Colonic mucosa (tissue), 4 donors: ENCODE measurements at regions not wholly inside any gene's neighbourhood (a gene's known extent, or its start where the extent isn't known, plus 50 kb on each side); places are given as distances from the start of the nearest gene placed in this dataset.

Experiments
- DNase-seq: peaks from one replicate; pipeline ENCODE4 v3.0.0-alpha.2; 2020
- H3K27ac ChIP-seq: fragments of 200-600 bp; one replicate; pipeline ENCODE4 v1.8.0; 2021
- H3K27me3 ChIP-seq: fragments of 200-600 bp; one replicate; pipeline ENCODE4 v1.8.0; 2021
- H3K36me3 ChIP-seq: fragments of 200-600 bp; one replicate; pipeline ENCODE4 v1.8.0; 2021
- H3K4me1 ChIP-seq: fragments of 200-600 bp; one replicate; pipeline ENCODE4 v1.8.0; 2021; ENCODE audit warnings: mild to moderate bottlenecking
- H3K4me3 ChIP-seq: fragments of 200-600 bp; one replicate; pipeline ENCODE4 v1.8.0; 2021
- H3K9ac ChIP-seq, 2 donors: one replicate each; pipeline ENCODE4 v1.7.0; 2013; ENCODE audit warnings: control low read depth in 2 of 2, low read depth in 2 of 2, low read length in 2 of 2
- H3K9me3 ChIP-seq: fragments of 200-600 bp; one replicate; pipeline ENCODE4 v1.8.0; 2021
- intact Hi-C: fragments of 100-400 bp; cut with DNase I; formaldehyde crosslinking; loops from one replicate; pipeline ENCODE4 v1.14.1; 2022
- TF ChIP-seq, protein P1 (sequence below): fragments of 200-600 bp; IDR thresholded peaks from one replicate; pipeline ENCODE4 v1.8.0; 2022; ENCODE audit warnings: antibody characterized with exemption, mild to moderate bottlenecking
- donor health status: healthy.
- donor health status: DM: no; HTN: no; CAD: no.
- donor health status: DM: no; HTN: no; CAD: no.

DNA sequence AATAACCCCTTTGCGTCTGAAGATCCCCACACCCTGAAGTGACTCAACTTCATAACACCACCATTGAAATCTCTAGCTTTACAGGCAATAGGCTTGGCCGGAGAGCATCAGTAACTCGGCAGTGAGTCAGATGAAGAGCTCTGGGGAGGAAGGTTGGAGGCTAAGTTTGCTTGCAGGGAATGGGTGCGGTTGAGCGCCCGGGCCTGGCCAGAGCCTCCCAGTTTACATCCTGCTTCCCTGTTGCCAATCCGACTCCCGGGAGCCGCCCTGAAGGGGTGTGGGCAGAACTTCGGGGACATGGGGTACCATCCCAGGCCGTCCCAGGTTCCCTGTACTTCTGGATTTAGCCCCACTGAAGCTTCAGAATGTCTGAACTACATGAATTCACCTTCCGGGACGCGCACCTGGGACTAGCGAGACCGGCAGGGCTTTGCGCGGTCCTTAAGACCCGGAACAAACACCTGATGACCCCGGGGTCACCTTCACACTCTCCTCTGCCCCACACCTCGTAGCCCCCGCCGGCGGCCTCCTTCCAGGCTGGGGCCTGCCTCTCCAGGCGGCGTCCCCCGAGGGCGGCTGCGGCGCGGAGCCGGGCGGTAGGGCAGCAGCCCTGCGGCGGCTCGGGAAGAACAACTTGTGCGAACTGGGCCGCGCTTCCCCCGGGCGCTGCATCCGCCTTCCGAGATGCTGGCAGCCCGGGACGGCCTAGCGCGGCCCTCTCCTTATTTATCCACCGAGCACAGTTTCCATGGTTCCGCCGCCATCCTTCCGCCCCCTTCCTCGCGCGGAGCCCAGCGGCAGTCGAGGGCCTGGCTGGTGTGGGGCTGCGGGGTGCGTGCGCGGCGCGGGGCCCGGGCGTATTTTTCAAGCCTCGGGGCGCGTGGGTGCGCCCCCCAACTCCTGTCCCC, 56.6 kb upstream of the RREB1 start:
- Histone ChIP-seq H3K9ac (peak overlapping the region; percentile 94), H3K4me1 (no peaks in the 10 kb centered on the region), H3K4me3 (peak overlapping the region; percentile 73), H3K27me3 (no peaks in the 10 kb centered on the region), H3K9me3 (no peaks in the 10 kb centered on the region), H3K27ac (peak overlapping the region; percentile 96), H3K36me3 (no peaks in the 10 kb centered on the region)
- TF ChIP-seq, protein P1, sequence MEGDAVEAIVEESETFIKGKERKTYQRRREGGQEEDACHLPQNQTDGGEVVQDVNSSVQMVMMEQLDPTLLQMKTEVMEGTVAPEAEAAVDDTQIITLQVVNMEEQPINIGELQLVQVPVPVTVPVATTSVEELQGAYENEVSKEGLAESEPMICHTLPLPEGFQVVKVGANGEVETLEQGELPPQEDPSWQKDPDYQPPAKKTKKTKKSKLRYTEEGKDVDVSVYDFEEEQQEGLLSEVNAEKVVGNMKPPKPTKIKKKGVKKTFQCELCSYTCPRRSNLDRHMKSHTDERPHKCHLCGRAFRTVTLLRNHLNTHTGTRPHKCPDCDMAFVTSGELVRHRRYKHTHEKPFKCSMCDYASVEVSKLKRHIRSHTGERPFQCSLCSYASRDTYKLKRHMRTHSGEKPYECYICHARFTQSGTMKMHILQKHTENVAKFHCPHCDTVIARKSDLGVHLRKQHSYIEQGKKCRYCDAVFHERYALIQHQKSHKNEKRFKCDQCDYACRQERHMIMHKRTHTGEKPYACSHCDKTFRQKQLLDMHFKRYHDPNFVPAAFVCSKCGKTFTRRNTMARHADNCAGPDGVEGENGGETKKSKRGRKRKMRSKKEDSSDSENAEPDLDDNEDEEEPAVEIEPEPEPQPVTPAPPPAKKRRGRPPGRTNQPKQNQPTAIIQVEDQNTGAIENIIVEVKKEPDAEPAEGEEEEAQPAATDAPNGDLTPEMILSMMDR = no peak
- peak; percentile 87 for DNase-seq
- intact Hi-C loops = no loop called here

- intact Hi-C loops = no loop called here
- TF ChIP-seq, protein P1 = no peak
- Histone ChIP-seq H3K4me1 (no peaks in the 10 kb centered on the region), H3K9me3 (no peaks in the 10 kb centered on the region), H3K9ac (peak overlapping the region; percentile 94), H3K27me3 (no peaks in the 10 kb centered on the region), H3K4me3 (peak overlapping the region; percentile 73), H3K27ac (peak overlapping the region; percentile 96), H3K36me3 (no peaks in the 10 kb centered on the region)
- DNase-seq = peak; percentile 73
Measured at GRCh38 chr6:7051780-7052442, 55.9 kb upstream of the RREB1 start.

DNA sequence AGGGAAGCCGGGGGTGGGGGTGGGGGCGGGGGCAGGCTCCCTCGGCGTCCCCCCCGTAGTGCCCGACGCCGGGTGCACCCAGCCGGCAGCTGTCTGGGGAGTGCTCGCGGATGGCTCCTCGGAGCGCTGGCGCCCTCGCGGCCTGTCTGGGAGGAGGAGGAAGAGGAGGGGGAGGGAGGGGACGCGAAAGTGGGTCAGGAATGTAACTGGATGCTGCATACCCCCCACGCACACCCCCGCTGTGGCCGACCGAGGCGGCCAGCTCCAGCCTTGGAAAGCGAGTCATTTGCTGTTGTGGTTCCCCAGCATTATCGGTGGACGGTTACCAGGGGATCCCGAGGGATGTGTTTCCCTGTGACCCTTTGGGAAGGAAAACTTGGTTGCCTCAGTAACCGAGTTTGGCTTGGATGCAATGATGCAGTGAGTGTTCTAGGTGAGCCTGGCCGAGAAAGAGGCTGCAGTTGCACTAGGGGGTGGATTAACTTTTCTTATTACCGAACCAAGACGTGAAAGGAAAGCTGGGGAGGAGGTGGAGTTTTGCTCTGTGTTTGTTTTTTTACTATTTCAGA, 55.2 kb upstream of the RREB1 start:
- Histone ChIP-seq H3K36me3 (no peaks in the 10 kb centered on the region), H3K27me3 (no peaks in the 10 kb centered on the region), H3K9me3 (no peaks in the 10 kb centered on the region), H3K9ac (peak overlapping the region; percentile 94), H3K4me3 (peak overlapping the region; percentile 73), H3K27ac (peak overlapping the region; percentile 96), H3K4me1 (no peaks in the 10 kb centered on the region)
- peak; percentile 47 for DNase-seq
- TF ChIP-seq, protein P1 = no peak
- intact Hi-C loops = no loop called here

DNA sequence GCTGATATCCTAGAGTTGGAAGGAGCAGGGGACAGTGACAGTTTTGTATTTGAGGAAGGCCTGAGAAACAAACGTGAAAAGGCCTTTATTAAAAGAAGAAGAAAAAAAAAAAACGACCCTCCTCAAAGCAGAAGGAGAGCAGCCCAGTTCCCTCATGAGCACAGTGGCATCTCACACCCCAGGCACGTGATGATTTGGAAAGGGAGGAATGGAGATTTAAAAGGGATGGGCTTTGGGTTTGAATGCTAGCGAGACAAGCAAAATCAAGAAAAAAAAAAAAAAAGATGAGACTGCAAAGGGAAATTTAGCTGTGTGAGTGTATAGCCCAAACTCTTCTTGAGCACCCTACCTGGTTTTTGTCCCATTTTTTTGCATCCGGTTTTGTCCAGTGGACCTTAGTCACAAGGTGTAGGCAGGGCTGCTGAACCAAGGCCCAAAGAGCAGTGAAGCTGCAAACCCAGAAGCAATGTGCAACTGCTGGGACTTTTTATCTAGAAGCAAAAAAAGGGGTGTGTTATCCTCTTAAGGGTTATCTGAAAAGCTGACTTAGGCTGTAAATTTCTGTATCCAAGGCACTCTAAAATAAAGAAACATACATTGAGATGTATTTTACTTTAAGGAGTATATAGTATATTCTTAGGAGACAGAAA, 54.5 kb upstream of the RREB1 start:
- Histone ChIP-seq H3K9me3 (no peaks in the 10 kb centered on the region), H3K4me3 (no peak overlapping the region), H3K36me3 (no peaks in the 10 kb centered on the region), H3K4me1 (no peaks in the 10 kb centered on the region), H3K27me3 (no peaks in the 10 kb centered on the region), H3K9ac (peak overlapping the region; percentile 94), H3K27ac (peak overlapping the region; percentile 96)
- intact Hi-C loops = no loop called here
- peak; percentile 30 for DNase-seq
- TF ChIP-seq, protein P1 = no peak
